ENCODE measurements at regions not wholly inside any gene's neighbourhood (a gene's known extent, or its start where the extent isn't known, plus 50 kb on each side); places are given as distances from the start of the nearest gene placed in this dataset.
"Not testable (repeated sequence)": the region's sequence is repeated elsewhere in the genome, so short reads cannot be mapped to it uniquely, and the experiment has no call there.

DNA sequence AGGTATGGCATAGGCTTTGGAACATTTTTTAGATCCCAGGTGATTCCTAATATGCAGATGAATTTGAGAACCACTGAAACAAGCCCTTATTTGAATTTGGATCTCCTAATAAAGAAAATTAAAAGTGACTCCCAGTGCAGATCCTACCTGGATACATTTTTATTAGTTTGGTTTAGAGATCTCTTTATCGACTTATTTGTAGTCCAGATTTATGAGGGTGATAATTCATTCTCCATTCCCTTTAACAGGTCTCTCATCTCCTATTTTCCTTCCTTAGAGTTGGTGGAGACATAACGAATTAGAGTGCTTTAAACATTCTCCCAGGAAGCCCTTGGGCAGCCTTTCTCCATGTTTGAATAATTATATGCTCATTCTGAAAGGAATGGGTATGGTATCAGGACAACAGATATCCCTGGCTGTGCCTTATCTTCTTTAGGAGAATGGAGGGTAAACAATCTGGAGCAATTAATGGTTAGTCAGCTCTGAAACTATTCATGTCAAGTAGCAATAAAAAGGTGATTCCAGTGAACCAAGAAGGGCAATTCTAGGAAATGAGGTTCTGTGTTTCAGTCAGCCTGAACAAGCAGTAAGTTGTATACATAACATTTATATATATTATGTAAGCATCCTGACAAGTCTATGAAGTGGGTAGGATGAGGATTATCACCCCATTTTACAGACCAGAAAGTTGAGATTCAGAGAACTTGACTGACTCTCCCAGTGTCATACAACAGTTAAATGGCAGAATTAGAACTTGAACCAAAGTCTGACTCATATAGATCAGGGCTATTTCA is 53.9 kb upstream of the RCE1 start:
- peak; percentile 8 for DNase-seq

- no peak for DNase-seq
These were observed 55.1 kb upstream of the RCE1 start for GRCh38 chr11:66787934-66788758.

- no peak for DNase-seq
These were observed 55.6 kb upstream of the SPTBN2 start for GRCh38 chr11:66784575-66784974.

DNA sequence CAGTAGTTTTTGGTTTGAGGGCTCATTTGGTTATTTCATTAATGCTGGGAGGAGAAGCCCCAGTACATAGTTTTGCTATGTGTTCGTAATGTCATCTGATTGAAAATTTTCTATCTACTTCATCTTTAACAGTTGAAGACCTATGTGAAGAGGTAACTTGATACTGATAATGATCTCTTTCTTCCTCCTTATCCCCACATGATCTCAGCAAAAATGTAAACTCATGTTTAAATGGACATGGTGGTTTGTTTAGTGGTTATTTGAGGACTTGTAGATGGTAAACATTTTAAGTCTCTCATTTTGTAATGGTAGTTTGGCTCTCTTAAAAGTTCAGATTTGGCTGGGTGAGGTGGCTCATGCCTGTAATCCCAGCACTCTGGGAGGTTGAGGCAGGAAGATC is 53.7 kb upstream of the SPTBN2 start:
- DNase-seq, result no peak

DNA sequence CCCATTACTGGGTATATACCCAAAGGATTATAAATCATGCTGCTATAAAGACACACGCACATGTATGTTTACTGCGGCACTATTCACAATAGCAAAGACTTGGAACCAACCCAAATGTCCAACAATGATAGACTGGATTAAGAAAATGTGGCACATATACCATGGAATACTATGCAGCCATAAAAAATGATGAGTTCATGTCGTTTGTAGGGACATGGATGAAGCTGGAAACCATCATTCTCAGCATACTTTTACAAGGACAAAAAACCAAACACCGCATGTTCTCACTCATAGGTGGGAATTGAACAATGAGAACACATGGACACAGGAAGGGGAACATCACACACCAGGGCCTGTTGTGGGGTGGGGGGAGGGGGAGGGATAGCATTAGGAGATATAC is 50.6 kb upstream of the SPTBN2 start:
- not testable (repeated sequence) for DNase-seq
